H1 (cell line): ENCODE measurements at regions not wholly inside any gene's neighbourhood (a gene's known extent, or its start where the extent isn't known, plus 50 kb on each side); places are given as distances from the start of the nearest gene placed in this dataset.

ENCODE experiments used
- CTCF ChIA-PET: fragments of 300-600 bp; sonication (Branson Sonifier 250); formaldehyde crosslinking; loops from one replicate; lab custom pipeline; 2021; ENCODE audit not compliant: partially characterized antibody; lab: Charles Lee
- POLR2A ChIA-PET: fragments of 300-600 bp; sonication (Branson Sonifier 250); formaldehyde crosslinking; loops from one replicate; lab custom pipeline; 2021; ENCODE audit warnings: inconsistent platforms; ENCODE audit not compliant: partially characterized antibody; lab: Charles Lee
- DNase-seq, 2 experiments: peaks; one replicate each; pipeline versions ENCODE4 v3.0.0 to v3.0.0-alpha.2; 2010 to 2022; ENCODE audit warnings: low spot score in 2 of 2, low read depth in 1 of 2, mixed read lengths in 1 of 2
- FAIRE-seq: peaks from 2 replicates; lab custom pipeline; 2011; peaks lifted over from hg19 to GRCh38; lab: Jason Lieb, UNC
- H2AFZ ChIP-seq: 2 replicates; pipeline ENCODE4 v1.8.1; 2012; ENCODE audit warnings: low read length, inconsistent platforms
- H2AK5ac ChIP-seq: 2 replicates; pipeline ENCODE4 v1.6.1; 2013; ENCODE audit warnings: low read depth, low read length
- H2BK120ac ChIP-seq: replicated peaks from 2 replicates; pipeline ENCODE3; 2013; ENCODE audit warnings: low read depth, low read length, inconsistent platforms
- H2BK12ac ChIP-seq: 2 replicates; pipeline ENCODE4 v1.6.1; 2013; ENCODE audit warnings: low read depth, low read length
- H2BK15ac ChIP-seq: 2 replicates; pipeline ENCODE4 v1.6.1; 2013; ENCODE audit warnings: low read length
- H2BK20ac ChIP-seq: 2 replicates; pipeline ENCODE4 v1.6.1; 2013; ENCODE audit warnings: low read length
- H2BK5ac ChIP-seq: 2 replicates; pipeline ENCODE4 v1.6.1; 2013; ENCODE audit warnings: low read depth, low read length
- H3K14ac ChIP-seq: 2 replicates; pipeline ENCODE4 v1.6.1; 2013; ENCODE audit warnings: inconsistent platforms; ENCODE audit not compliant: insufficient read length
- H3K18ac ChIP-seq: 2 replicates; pipeline ENCODE4 v1.6.1; 2013; ENCODE audit warnings: low read length; ENCODE audit errors: extremely low read depth
- H3K23ac ChIP-seq: 2 replicates; pipeline ENCODE4 v1.6.1; 2013; ENCODE audit warnings: inconsistent platforms; ENCODE audit not compliant: insufficient read length
- H3K23me2 ChIP-seq: 2 replicates; pipeline ENCODE4 v1.6.1; 2013; ENCODE audit warnings: low read depth, low read length
- H3K27ac ChIP-seq: 2 replicates; pipeline ENCODE4 v1.6.1; 2011; ENCODE audit warnings: low read depth, low read length, inconsistent platforms
- H3K27me3 ChIP-seq, 4 experiments: replicated peaks in 1 of 4; 1 replicate in 1 of 4; 2 replicates in 3 of 4; pipeline versions ENCODE4 v1.6.1 to v1.8.1; 2011 to 2013; ENCODE audit warnings: low read length in 3 of 4, mild to moderate bottlenecking in 3 of 4, inconsistent platforms in 2 of 4, mixed read lengths in 2 of 4, moderate library complexity in 1 of 4; ENCODE audit not compliant: control insufficient read depth in 3 of 4, insufficient read depth in 3 of 4; ENCODE audit errors: extremely low read depth in 1 of 4
- H3K36me3 ChIP-seq, 4 experiments: 2 replicates each; pipeline versions ENCODE4 v1.6.1 to v1.8.1; 2011 to 2013; ENCODE audit warnings: mild to moderate bottlenecking in 4 of 4, low read length in 3 of 4, moderate library complexity in 2 of 4, control low read depth in 1 of 4, inconsistent platforms in 1 of 4; ENCODE audit not compliant: insufficient read depth in 4 of 4, control insufficient read depth in 2 of 4
- H3K4ac ChIP-seq: replicated peaks from 2 replicates; pipeline ENCODE3; 2013; ENCODE audit warnings: low read length, low read depth, mixed read lengths, inconsistent platforms; ENCODE audit not compliant: insufficient read length
- H3K4me1 ChIP-seq, 4 experiments: replicated peaks in 1 of 4; 1 replicate in 1 of 4; 2 replicates in 3 of 4; pipeline versions ENCODE4 v1.6.1 to v1.8.1; 2011 to 2013; ENCODE audit warnings: low read length in 3 of 4, inconsistent platforms in 2 of 4, mixed read lengths in 1 of 4; ENCODE audit not compliant: insufficient read depth in 4 of 4, control insufficient read depth in 3 of 4
- H3K4me2 ChIP-seq, 2 experiments: 2 replicates each; pipeline versions ENCODE4 v1.6.1 to v1.8.1; 2011 to 2013; ENCODE audit warnings: low read depth in 2 of 2, low read length in 2 of 2, control low read depth in 1 of 2, inconsistent platforms in 1 of 2, mild to moderate bottlenecking in 1 of 2; ENCODE audit not compliant: insufficient read depth in 1 of 2
- H3K4me3 ChIP-seq, 4 experiments: fragments of 200-600, 300-600 bp in 1 of 4; sonication (generic), shearing (Covaris generic), sonication (Bioruptor Twin) in 1 of 4; 2 replicates each; pipeline versions ENCODE4 v1.5.1 to v1.8.1; 2011 to 2016; ENCODE audit warnings: low read length in 4 of 4, low read depth in 3 of 4, control low read depth in 2 of 4, inconsistent platforms in 2 of 4, mild to moderate bottlenecking in 2 of 4, mixed read lengths in 1 of 4, moderate library complexity in 1 of 4; ENCODE audit not compliant: insufficient read depth in 2 of 4; ENCODE audit errors: extremely low read depth in 1 of 4
- H3K56ac ChIP-seq: replicated peaks from 2 replicates; pipeline ENCODE3; 2013; ENCODE audit warnings: low read depth, mild to moderate bottlenecking, mixed read lengths, low read length, inconsistent platforms; ENCODE audit not compliant: insufficient read length
- H3K79me1 ChIP-seq: 2 replicates; pipeline ENCODE4 v1.6.1; 2013; ENCODE audit warnings: low read depth, low read length, control low read depth
- H3K79me2 ChIP-seq, 2 experiments: 2 replicates each; pipeline versions ENCODE4 v1.6.1 to v1.8.1; 2012 to 2013; ENCODE audit warnings: low read length in 2 of 2, mild to moderate bottlenecking in 2 of 2, inconsistent platforms in 1 of 2; ENCODE audit not compliant: insufficient read depth in 2 of 2, control insufficient read depth in 1 of 2
- H3K9ac ChIP-seq, 4 experiments: replicated peaks in 1 of 4; 1 replicate in 1 of 4; 2 replicates in 3 of 4; pipeline versions ENCODE4 v1.6.1 to v1.8.1; 2011 to 2013; ENCODE audit warnings: low read depth in 3 of 4, low read length in 3 of 4, control low read depth in 2 of 4, mild to moderate bottlenecking in 2 of 4, moderate library complexity in 2 of 4, inconsistent platforms in 1 of 4; ENCODE audit errors: extremely low read depth in 1 of 4
- H3K9me3 ChIP-seq, 2 experiments: 2 replicates each; pipeline versions ENCODE4 v1.6.1 to v1.8.1; 2012 to 2013; ENCODE audit warnings: mild to moderate bottlenecking in 2 of 2, moderate library complexity in 2 of 2, control low read depth in 1 of 2, inconsistent platforms in 1 of 2, low read depth in 1 of 2, low read length in 1 of 2, mixed read lengths in 1 of 2; ENCODE audit not compliant: insufficient read depth in 2 of 2
- H4K20me1 ChIP-seq, 2 experiments: replicated peaks in 1 of 2; 2 replicates each; pipeline versions ENCODE3 to v1.8.1; 2011 to 2013; ENCODE audit warnings: inconsistent platforms in 2 of 2, low read length in 2 of 2, mild to moderate bottlenecking in 1 of 2; ENCODE audit not compliant: insufficient read depth in 2 of 2, control insufficient read depth in 1 of 2
- H4K5ac ChIP-seq: 2 replicates; pipeline ENCODE4 v1.6.1; 2013; ENCODE audit warnings: low read length, low read depth, mixed read lengths, inconsistent platforms; ENCODE audit not compliant: insufficient read length
- H4K8ac ChIP-seq: 2 replicates; pipeline ENCODE4 v1.8.0; 2013; ENCODE audit warnings: mild to moderate bottlenecking, moderate library complexity, low read length, inconsistent platforms; ENCODE audit not compliant: insufficient read depth; ENCODE audit errors: extremely low read depth
- H4K91ac ChIP-seq: replicated peaks from 2 replicates; pipeline ENCODE3; 2013; ENCODE audit warnings: low read length, mixed read lengths, inconsistent platforms; ENCODE audit not compliant: insufficient read length
- ATF2 ChIP-seq: IDR thresholded peaks from 2 replicates; pipeline ENCODE4 v1.6.1; 2012; ENCODE audit warnings: low read length, inconsistent platforms
- BRCA1 ChIP-seq: IDR thresholded peaks from 2 replicates; pipeline ENCODE4 v1.6.1; 2012; ENCODE audit warnings: low read depth, low read length, improper control_type of control experiment
- CBX5 ChIP-seq: fragments of 300-800, 300-1000 bp; sonication (generic); IDR thresholded peaks from 2 replicates; pipeline ENCODE4 v1.7.1; 2016; ENCODE audit warnings: antibody characterized with exemption, low read length, low read depth
- CTBP2 ChIP-seq: IDR thresholded peaks from 2 replicates; pipeline ENCODE4 v1.7.0; 2011; ENCODE audit warnings: borderline replicate concordance, mild to moderate bottlenecking, moderate library complexity, mixed read lengths, low read length; ENCODE audit not compliant: insufficient read depth, insufficient read length
- CTCF ChIP-seq, 3 experiments: IDR thresholded peaks; 1 replicate in 2 of 3; 2 replicates in 1 of 3; pipeline versions ENCODE4 v1.5.1 to v1.6.1; 2011; ENCODE audit warnings: low read length in 3 of 3, mild to moderate bottlenecking in 3 of 3, inconsistent platforms in 2 of 3, low read depth in 1 of 3, moderate library complexity in 1 of 3; ENCODE audit not compliant: insufficient read depth in 1 of 3; ENCODE audit errors: control extremely low read depth in 1 of 3
- HDAC6 ChIP-seq: IDR thresholded peaks from one replicate; pipeline ENCODE4 v1.7.1; 2012; ENCODE audit warnings: low read depth, mild to moderate bottlenecking, inconsistent platforms, low read length, moderate library complexity
- RBBP5 ChIP-seq: IDR thresholded peaks from 2 replicates; pipeline ENCODE4 v1.7.1; 2012; ENCODE audit warnings: low read depth, mild to moderate bottlenecking, inconsistent platforms, low read length, moderate library complexity, borderline replicate concordance
- SIX5 ChIP-seq: IDR thresholded peaks from 2 replicates; pipeline ENCODE4 v1.6.1; 2011; ENCODE audit warnings: mild to moderate bottlenecking, low read depth, low read length
- SRF ChIP-seq: IDR thresholded peaks from 2 replicates; pipeline ENCODE4 v1.6.1; 2011; ENCODE audit warnings: mild to moderate bottlenecking, low read depth, low read length, moderate library complexity
- YY1 ChIP-seq: IDR thresholded peaks from 2 replicates; pipeline ENCODE4 v1.6.1; 2011; ENCODE audit warnings: low read depth, mild to moderate bottlenecking, low read length
- WGBS, 2 experiments: shearing (Covaris generic) in 1 of 2; methylation state at CpG; one replicate each; pipeline versions ENCODE4 v1.1.6 to v1.1.7; 2013 to 2015; ENCODE audit warnings: low lambda C conversion rate in 2 of 2, mixed read lengths in 2 of 2, inconsistent platforms in 1 of 2, low coverage in 1 of 2, missing lambda C conversion rate in 1 of 2; ENCODE audit not compliant: insufficient replicate concordance in 2 of 2, insufficient coverage in 1 of 2, insufficient read length in 1 of 2; ENCODE audit errors: extremely low coverage in 1 of 2, missing lambda C conversion rate in 1 of 2; 5-methylcytosine and 5-hydroxymethylcytosine counted together

- no peak overlapping the region for H3K4me2 ChIP-seq
- H2BK5ac ChIP-seq: no peak overlapping the region
- no peaks in the 10 kb centered on the region for H3K79me1 ChIP-seq
- no peak overlapping the region for H3K56ac ChIP-seq
- peaks cover 10 to 20% of the 10 kb centered on the region in 2 experiments for H3K9me3 ChIP-seq
- CTCF ChIA-PET: no interaction called here
- no peak overlapping the region for H3K14ac ChIP-seq
- FAIRE-seq: no peak
- H2BK15ac ChIP-seq: no peak overlapping the region
- no peaks in the 10 kb centered on the region for H3K79me2 ChIP-seq
- POLR2A ChIA-PET: no interaction called here
- no peaks in the 10 kb centered on the region for H4K20me1 ChIP-seq
- no peaks in the 10 kb centered on the region for H3K23me2 ChIP-seq
- no peak overlapping the region for H2BK20ac ChIP-seq
- H2BK12ac ChIP-seq: no peak overlapping the region
- H2AFZ ChIP-seq: no peak overlapping the region
- no peak overlapping the region for H3K9ac ChIP-seq
- no peaks in the 10 kb centered on the region for H3K27me3 ChIP-seq
- H3K4me1 ChIP-seq: no peaks in the 10 kb centered on the region
- H4K5ac ChIP-seq: no peak overlapping the region
- 85% methylated on average over 2 of the region's 2 CpGs; no CpG with 5 or more reads in 1 of the 2 experiments for WGBS, 2 experiments
- no peak overlapping the region for H3K18ac ChIP-seq
- H2AK5ac ChIP-seq: no peak overlapping the region
- no peak overlapping the region for H4K91ac ChIP-seq
- no peak overlapping the region for H3K4ac ChIP-seq
- H4K8ac ChIP-seq: no peak overlapping the region
- no peak overlapping the region for H3K27ac ChIP-seq
- H3K23ac ChIP-seq: no peak overlapping the region
- no peak overlapping the region for H3K4me3 ChIP-seq
- no peaks in the 10 kb centered on the region for H3K36me3 ChIP-seq
- no peak for DNase-seq
- no peak overlapping the region for H2BK120ac ChIP-seq
- no peak for TF ChIP-seq CBX5
- no peak for TF ChIP-seq CTCF (IDR thresholded peaks at IDR 0.05; ENCODE audit: control extremely low read depth in 1 of 3, insufficient read depth in 1 of 3, low read depth in 1 of 3, low read length in 3 of 3)
- no peak for TF ChIP-seq SIX5
- TF ChIP-seq BRCA1: no peak
- no peak for TF ChIP-seq ATF2
- TF ChIP-seq YY1: no peak
- no peak for TF ChIP-seq CTBP2
- TF ChIP-seq HDAC6: no peak
- TF ChIP-seq RBBP5: no peak
- no peak for TF ChIP-seq SRF
Measured at GRCh38 chr3:99400352-99400751, 238.0 kb upstream of the COL8A1 start.
